ENCODE measurements at regions not wholly inside any gene's neighbourhood (a gene's known extent, or its start where the extent isn't known, plus 50 kb on each side); places are given as distances from the start of the nearest gene placed in this dataset.

- Histone ChIP-seq H3K27me3 (ENCODE audit: control insufficient read depth in 1 of 2, insufficient read depth in 2 of 2, low read length in 2 of 2) (no peaks in the 10 kb centered on the region), H3K4me1 (ENCODE audit: insufficient read depth, low read length) (no peaks in the 10 kb centered on the region), H3K9me3 (ENCODE audit: control insufficient read depth in 1 of 2, insufficient read depth in 1 of 2, low read length in 2 of 2) (no peaks in the 10 kb centered on the region), H3K4me3 (ENCODE audit: low read length) (no peak overlapping the region), H3K27ac (ENCODE audit: low read depth in 1 of 2, low read length in 2 of 2) (no peak overlapping the region), H3K36me3 (ENCODE audit: insufficient read depth, low read length) (no peaks in the 10 kb centered on the region)
- DNase-seq (no peak), ATAC-seq (ENCODE audit: poor library complexity) (no peak)
- Mint-ChIP-seq H3K4me1 (ENCODE audit: low read depth) (no peaks in the 10 kb centered on the region), H3K36me3 (ENCODE audit: low read depth) (no peaks in the 10 kb centered on the region), H3K4me3 (no peak overlapping the region), H3K9me3 (no peaks in the 10 kb centered on the region), H3K27me3 (no peaks in the 10 kb centered on the region), H3K27ac (no peak overlapping the region)
- ChIA-PET CTCF (interaction anchor here (0.7 kb wide), 1 partner anchor 14 kb away, joined by 3 read pairs; no protein-coding TSS in a partner anchor), POLR2A (no interaction called here)
- TF ChIP-seq, protein P1, sequence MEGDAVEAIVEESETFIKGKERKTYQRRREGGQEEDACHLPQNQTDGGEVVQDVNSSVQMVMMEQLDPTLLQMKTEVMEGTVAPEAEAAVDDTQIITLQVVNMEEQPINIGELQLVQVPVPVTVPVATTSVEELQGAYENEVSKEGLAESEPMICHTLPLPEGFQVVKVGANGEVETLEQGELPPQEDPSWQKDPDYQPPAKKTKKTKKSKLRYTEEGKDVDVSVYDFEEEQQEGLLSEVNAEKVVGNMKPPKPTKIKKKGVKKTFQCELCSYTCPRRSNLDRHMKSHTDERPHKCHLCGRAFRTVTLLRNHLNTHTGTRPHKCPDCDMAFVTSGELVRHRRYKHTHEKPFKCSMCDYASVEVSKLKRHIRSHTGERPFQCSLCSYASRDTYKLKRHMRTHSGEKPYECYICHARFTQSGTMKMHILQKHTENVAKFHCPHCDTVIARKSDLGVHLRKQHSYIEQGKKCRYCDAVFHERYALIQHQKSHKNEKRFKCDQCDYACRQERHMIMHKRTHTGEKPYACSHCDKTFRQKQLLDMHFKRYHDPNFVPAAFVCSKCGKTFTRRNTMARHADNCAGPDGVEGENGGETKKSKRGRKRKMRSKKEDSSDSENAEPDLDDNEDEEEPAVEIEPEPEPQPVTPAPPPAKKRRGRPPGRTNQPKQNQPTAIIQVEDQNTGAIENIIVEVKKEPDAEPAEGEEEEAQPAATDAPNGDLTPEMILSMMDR (IDR thresholded peaks at IDR 0.05), result no peak
- intact Hi-C loops (cut with DNase I, micrococcal nuclease), result no loop called here
These were observed 295.2 kb upstream of the DIAPH2 start for GRCh38 chrX:96389281-96390047.

GRCh38 chrX:96394598-96394997 is 290.0 kb upstream of the DIAPH2 start:
- no peaks in the 10 kb centered on the region for H3K36me3 Mint-ChIP-seq (ENCODE audit: low read depth)
- TF ChIP-seq, protein P1 (IDR thresholded peaks at IDR 0.05), result no peak
- no peak for DNase-seq
- H3K36me3 ChIP-seq (ENCODE audit: insufficient read depth, low read length), result no peaks in the 10 kb centered on the region
- no peaks in the 10 kb centered on the region for H3K27me3 Mint-ChIP-seq
- H3K4me3 Mint-ChIP-seq, result no peak overlapping the region
- CTCF ChIA-PET, result no interaction called here
- no peak for ATAC-seq (ENCODE audit: poor library complexity)
- no peak overlapping the region for H3K27ac Mint-ChIP-seq
- intact Hi-C loops (cut with DNase I, micrococcal nuclease), result no loop called here
- H3K4me3 ChIP-seq (ENCODE audit: low read length), result no peak overlapping the region
- peaks cover 3% of the 10 kb centered on the region for H3K9me3 Mint-ChIP-seq
- no peaks in the 10 kb centered on the region for H3K9me3 ChIP-seq (ENCODE audit: control insufficient read depth in 1 of 2, insufficient read depth in 1 of 2, low read length in 2 of 2)
- H3K4me1 ChIP-seq (ENCODE audit: insufficient read depth, low read length), result no peaks in the 10 kb centered on the region
- H3K27ac ChIP-seq (ENCODE audit: low read depth in 1 of 2, low read length in 2 of 2), result no peak overlapping the region
- no peaks in the 10 kb centered on the region for H3K27me3 ChIP-seq (ENCODE audit: control insufficient read depth in 1 of 2, insufficient read depth in 2 of 2, low read length in 2 of 2)
- POLR2A ChIA-PET, result no interaction called here
- no peaks in the 10 kb centered on the region for H3K4me1 Mint-ChIP-seq (ENCODE audit: low read depth)

DNA sequence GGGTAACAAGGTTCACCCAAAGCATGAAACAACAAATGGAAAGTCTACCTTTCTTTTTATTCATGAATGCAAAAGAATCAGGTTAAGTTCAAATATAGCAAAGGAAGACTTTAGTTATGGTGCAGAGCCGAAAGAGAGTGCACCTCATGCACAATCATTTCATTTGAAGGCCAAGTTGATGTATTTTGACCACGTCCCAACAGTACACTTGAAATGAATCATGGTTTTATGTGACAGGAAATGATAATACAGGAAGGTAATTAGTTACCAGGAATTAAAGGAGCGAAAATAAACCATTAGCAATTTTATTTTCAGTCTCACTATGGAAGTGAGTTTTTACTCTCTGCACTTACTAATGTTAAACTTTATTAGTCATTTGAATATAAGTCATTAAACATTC is 281.2 kb upstream of the DIAPH2 start:
- Mint-ChIP-seq H3K27me3 (no peaks in the 10 kb centered on the region), H3K27ac (no peak overlapping the region), H3K4me3 (no peak overlapping the region), H3K36me3 (ENCODE audit: low read depth) (no peaks in the 10 kb centered on the region), H3K9me3 (peaks cover 3% of the 10 kb centered on the region), H3K4me1 (ENCODE audit: low read depth) (no peaks in the 10 kb centered on the region)
- no peak for DNase-seq
- Histone ChIP-seq H3K4me3 (ENCODE audit: low read length) (no peak overlapping the region), H3K36me3 (ENCODE audit: insufficient read depth, low read length) (no peaks in the 10 kb centered on the region), H3K4me1 (ENCODE audit: insufficient read depth, low read length) (no peaks in the 10 kb centered on the region), H3K9me3 (ENCODE audit: control insufficient read depth in 1 of 2, insufficient read depth in 1 of 2, low read length in 2 of 2) (no peaks in the 10 kb centered on the region), H3K27ac (ENCODE audit: low read depth in 1 of 2, low read length in 2 of 2) (no peak overlapping the region), H3K27me3 (ENCODE audit: control insufficient read depth in 1 of 2, insufficient read depth in 2 of 2, low read length in 2 of 2) (no peaks in the 10 kb centered on the region)
- POLR2A ChIA-PET, result no interaction called here
- intact Hi-C loops (cut with DNase I, micrococcal nuclease), result no loop called here
- CTCF ChIA-PET, result no interaction called here
- TF ChIP-seq, protein P1 (IDR thresholded peaks at IDR 0.05), result no peak
- no peak for ATAC-seq (ENCODE audit: poor library complexity)

Data from CD4-positive, alpha-beta T cell (primary cell).